HG03575 (cell line): ENCODE measurements at regions not wholly inside any gene's neighbourhood (a gene's known extent, or its start where the extent isn't known, plus 50 kb on each side); places are given as distances from the start of the nearest gene placed in this dataset.

Source experiments
- ATAC-seq: cut with Tn5 transposase; IDR thresholded peaks from one replicate; pipeline ENCODE4 v1.9.1; 2021; ENCODE audit not compliant: unreplicated experiment, insufficient number of reproducible peaks, low FRiP score; ENCODE audit errors: extremely low read depth

GRCh38 chr3:177594096-177594495, 396.8 kb upstream of the TBL1XR1 start:
- ATAC-seq = no peak

- no peak for ATAC-seq
Measured at GRCh38 chr3:177595530-177596188, 398.4 kb upstream of the TBL1XR1 start.

DNA sequence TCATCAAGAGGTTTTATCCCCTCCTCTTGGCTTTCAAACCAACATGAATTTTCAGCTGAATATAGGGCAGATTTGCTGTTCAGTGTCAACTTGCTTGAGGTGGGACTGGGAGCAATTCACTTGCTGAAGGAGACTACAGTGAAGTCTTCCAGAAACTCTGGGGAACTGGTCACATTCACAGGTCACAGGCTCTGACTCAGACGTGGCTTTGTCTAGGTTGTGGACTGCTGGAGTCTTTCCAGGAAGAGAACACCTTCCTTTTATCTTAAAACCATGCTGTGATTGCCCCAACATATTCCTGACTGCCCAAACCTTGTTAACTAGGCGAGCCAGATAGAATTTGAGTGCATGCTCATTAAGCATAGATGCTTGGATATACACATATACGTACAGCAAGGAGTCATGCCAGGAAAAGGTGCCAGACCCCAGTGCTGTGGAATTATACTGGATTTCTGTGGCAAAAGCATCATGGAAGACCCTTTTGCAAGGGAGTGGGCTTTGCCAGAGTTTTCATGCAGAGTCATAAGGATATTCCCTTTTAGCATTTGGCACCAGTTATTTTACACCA, 399.1 kb upstream of the TBL1XR1 start:
- no peak for ATAC-seq

DNA sequence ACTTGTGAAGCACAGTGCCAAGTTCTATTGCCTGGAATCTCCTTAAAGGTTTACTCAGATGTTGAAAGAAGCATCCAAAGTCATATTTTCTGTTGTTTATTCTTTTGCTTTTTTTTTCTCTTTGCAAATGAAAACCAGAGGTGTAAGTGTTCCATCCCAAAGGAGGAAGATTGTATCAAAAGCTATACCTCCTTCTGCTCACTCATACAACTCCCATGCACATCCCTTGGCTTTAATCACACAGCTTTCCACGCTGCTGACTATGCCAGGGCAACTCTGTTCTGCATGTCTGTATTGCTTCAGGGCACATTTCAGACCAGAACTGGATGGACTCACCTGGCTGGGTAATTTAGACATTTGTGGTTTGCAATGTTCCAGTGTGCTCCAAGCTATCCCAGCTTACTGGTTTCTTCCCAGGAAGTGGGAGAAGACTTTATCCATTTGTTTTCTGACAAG, 399.6 kb upstream of the TBL1XR1 start:
- ATAC-seq = no peak

DNA sequence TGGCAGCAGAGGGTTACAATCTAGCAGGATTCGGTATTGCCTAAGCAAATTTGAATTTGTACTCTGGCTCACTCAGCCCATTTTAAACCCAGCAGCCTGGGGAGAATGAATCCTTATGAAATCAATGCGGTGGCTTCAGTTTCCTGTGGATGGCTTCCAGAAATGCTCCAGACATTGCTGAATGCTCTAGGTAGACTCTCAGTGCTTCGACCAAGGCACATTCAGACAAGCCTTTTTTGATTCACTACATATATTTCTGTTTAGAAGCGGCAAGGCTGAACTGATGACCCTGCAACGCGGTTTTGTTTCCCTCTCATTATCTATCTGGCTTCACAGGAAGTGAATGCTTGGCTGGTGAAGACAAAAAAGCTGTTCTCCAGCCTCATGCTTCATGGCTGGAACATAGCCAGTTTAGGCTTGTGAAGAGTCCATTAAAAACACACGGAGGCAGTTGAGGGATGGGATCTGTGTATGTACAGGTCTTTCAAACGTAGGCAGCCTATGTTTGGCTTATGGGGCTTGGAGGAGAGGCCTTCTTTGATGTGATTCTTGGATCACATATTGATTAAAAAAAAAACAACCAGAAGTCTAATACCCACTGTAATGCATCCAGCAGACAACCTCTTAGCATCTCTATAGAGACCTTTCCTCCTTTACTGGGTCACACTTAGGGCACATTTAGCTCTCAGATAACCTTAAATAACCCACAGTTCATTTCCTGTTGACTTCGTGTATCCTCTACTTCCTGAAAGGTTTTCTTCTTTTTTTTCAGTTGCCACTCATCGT, 400.2 kb upstream of the TBL1XR1 start:
- peak; percentile 67 for ATAC-seq

GRCh38 chr3:177598097-177598833, 401.0 kb upstream of the TBL1XR1 start:
- ATAC-seq = no peak

GRCh38 chr3:177599326-177599725, 402.0 kb upstream of the TBL1XR1 start:
- no peak for ATAC-seq

GRCh38 chr3:177599837-177600236, 402.6 kb upstream of the TBL1XR1 start:
- ATAC-seq = no peak

- no peak for ATAC-seq
Measured at GRCh38 chr3:177600411-177600810, 403.1 kb upstream of the TBL1XR1 start.

DNA sequence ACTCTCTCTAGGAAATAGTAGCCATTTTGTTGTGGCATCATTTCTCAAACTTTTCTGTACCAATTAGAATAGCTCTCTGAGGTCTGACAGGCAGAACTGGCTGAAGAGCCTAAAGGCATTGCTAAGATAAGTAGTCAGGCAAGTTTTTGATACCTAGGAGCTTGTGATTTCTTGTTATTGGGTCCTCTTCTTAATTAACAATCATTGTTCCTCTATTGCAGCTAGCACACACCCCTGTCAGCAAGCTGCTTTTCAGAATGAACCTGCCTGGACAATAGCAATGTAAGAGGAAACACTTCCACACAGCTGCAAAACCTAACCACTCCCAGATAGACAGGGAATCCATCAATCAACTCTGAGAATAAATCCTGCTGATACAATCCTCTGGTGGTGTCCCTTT, 403.9 kb upstream of the TBL1XR1 start:
- no peak for ATAC-seq

- no peak for ATAC-seq
Measured at GRCh38 chr3:177602601-177603147, 405.4 kb upstream of the TBL1XR1 start.

DNA sequence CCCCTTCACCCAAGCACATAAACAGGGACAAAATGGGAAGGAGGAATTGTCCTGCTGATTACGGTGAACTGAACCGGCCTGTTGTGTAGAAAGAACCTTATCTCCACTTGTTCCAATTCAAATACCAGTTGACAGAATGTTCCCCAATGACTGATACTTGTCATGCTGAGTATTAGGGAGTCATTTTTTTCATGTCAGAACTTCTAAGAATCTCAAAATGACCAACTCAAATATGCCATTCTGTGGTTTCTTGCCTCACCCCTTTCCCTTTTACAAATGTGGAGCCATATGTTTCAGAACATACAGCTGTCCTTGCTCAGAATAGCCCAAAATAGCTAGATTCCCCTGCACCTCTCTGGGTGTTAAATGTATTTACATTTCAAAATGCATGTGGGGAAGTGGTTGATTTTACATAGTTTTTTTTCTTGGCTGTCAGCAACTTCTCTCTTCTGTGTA, 405.9 kb upstream of the TBL1XR1 start:
- ATAC-seq = no peak

DNA sequence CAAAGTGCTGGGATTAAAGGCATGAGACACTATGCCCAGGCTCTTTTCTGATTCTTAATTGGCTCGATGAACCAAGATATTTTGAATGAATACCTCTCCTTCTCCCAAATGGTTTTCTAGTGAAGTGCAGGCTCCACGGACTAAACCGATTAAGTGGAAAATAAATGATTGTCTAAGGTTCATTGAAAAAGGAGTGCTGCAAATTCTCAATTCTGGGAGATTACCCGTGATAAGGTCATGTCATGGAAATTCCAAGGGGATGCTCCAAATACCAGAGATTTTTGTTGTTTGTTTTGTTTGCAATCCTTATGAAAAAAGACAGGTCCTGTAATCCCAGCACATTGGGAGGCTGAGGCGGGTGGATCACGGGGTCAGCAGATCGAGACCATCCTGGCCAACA, 406.9 kb upstream of the TBL1XR1 start:
- no peak for ATAC-seq

DNA sequence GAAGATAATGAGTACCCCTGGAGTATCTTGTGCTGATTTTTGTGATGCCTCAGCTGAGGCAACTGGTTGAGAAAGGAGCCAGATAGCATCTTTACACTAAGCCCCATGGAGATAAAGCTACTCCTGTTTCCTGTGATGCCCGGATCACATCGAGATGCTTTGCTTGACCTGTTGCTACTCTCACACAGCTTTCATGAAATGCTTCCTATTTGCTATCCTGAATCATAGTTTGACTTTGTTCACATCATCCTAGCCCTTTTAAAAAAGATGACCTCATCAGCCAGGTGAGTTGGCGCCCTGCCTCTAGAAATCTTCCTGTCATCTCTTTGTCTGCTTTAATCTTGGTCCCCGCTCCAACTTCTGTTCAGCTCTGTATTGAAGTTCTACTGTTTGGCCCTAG, 409.6 kb upstream of the TBL1XR1 start:
- ATAC-seq = no peak

DNA sequence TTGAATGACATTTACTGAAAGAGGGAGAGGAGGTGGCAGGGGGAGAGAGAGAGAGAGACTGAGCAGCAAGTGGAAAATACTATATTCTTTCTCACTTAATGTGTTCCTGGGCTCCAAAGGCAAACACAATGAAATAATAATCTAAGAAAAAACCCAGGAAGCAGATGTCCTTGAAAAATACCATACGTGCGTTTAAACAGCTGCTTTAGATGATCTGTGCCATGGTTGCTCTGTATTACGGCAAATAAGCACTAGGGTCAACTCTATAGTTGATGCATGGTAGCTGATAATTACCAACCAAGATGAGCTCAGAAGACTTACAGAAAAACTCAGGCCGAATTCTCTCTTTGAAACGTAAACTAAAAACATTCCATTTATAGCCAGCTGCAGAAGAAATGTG, 410.3 kb upstream of the TBL1XR1 start:
- ATAC-seq = no peak

- ATAC-seq = no peak
Measured at GRCh38 chr3:177608443-177608842, 411.2 kb upstream of the TBL1XR1 start.

DNA sequence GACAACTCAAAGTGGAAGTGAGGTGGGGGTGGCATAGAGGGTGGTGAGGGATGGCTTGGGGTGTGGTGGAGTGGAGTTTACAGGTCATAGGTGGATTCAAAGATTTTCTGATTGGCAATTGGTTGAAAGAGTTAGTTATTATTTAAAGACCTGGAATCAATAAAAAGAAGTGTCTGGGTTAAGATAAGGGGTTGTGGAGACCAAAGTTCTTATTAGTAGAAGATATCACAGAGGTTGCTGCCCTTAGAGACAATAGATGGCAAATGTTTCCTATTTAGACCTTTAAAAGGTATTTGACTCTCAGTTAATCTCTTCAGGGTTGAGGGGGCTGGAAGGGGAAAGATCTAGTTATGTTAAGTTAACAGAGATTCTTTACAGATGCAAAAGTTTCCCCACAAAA, 412.3 kb upstream of the TBL1XR1 start:
- ATAC-seq = no peak

- ATAC-seq = no peak
Measured at GRCh38 chr3:177610262-177610661, 413.0 kb upstream of the TBL1XR1 start.
